OCI-LY1 (cell line): ENCODE measurements at regions not wholly inside any gene's neighbourhood (a gene's known extent, or its start where the extent isn't known, plus 50 kb on each side); places are given as distances from the start of the nearest gene placed in this dataset.

ENCODE experiments used
- H2AFZ ChIP-seq: fragments of 200-600 bp; sonication (generic), shearing (Covaris generic); 2 replicates; pipeline ENCODE4 v1.6.0; 2014; ENCODE audit warnings: antibody characterized with exemption, mild to moderate bottlenecking, low read length
- H3F3A ChIP-seq: fragments of 200-600 bp; sonication (generic), shearing (Covaris generic); 2 replicates; pipeline ENCODE4 v1.6.0; 2014; ENCODE audit warnings: mild to moderate bottlenecking, antibody characterized with exemption, low read length, moderate library complexity; ENCODE audit not compliant: insufficient read depth
- H3K27ac ChIP-seq: fragments of 200-600 bp; sonication (generic); 2 replicates; pipeline ENCODE4 v1.5.1; 2014; ENCODE audit warnings: low read length, mixed run types, mild to moderate bottlenecking, low read depth; ENCODE audit not compliant: poor library complexity, severe bottlenecking
- H3K27me3 ChIP-seq: fragments of 200-600 bp; sonication (generic); 2 replicates; pipeline ENCODE4 v1.6.0; 2014; ENCODE audit warnings: antibody characterized with exemption, mild to moderate bottlenecking, low read length, moderate library complexity; ENCODE audit not compliant: insufficient read depth
- H3K36me3 ChIP-seq: fragments of 200-600 bp; sonication (generic); 2 replicates; pipeline ENCODE4 v1.6.1; 2014; ENCODE audit warnings: mild to moderate bottlenecking, antibody characterized with exemption, low read length, moderate library complexity, mixed read lengths; ENCODE audit not compliant: insufficient read depth
- H3K4me1 ChIP-seq: fragments of 200-600 bp; sonication (generic); 2 replicates; pipeline ENCODE4 v1.5.1; 2014; ENCODE audit warnings: mild to moderate bottlenecking, low read length, moderate library complexity; ENCODE audit not compliant: insufficient read depth, severe bottlenecking
- H3K4me2 ChIP-seq: fragments of 200-600 bp; sonication (generic), shearing (Covaris generic); 2 replicates; pipeline ENCODE4 v1.6.1; 2014; ENCODE audit warnings: low read length
- H3K4me3 ChIP-seq: fragments of 200-600 bp; sonication (generic); 2 replicates; pipeline ENCODE4 v1.5.1; 2014; ENCODE audit warnings: low read length, low read depth, mild to moderate bottlenecking, mixed read lengths; ENCODE audit not compliant: poor library complexity, severe bottlenecking
- H3K79me2 ChIP-seq: fragments of 200-600 bp; shearing (Covaris generic); 2 replicates; pipeline ENCODE4 v1.6.1; 2016; ENCODE audit warnings: mixed run types, low read length, mixed read lengths; ENCODE audit not compliant: insufficient read depth
- H3K9ac ChIP-seq: fragments of 200-600 bp; sonication (generic), shearing (Covaris generic); 2 replicates; pipeline ENCODE4 v1.6.1; 2014; ENCODE audit warnings: mild to moderate bottlenecking, low read length, mixed read lengths
- H3K9me2 ChIP-seq: fragments of 200-600 bp; sonication (generic), shearing (Covaris generic); 2 replicates; pipeline ENCODE4 v1.6.1; 2014; ENCODE audit warnings: low read depth, mild to moderate bottlenecking, low read length, mixed read lengths
- H3K9me3 ChIP-seq: fragments of 200-600 bp; shearing (Covaris generic); 2 replicates; pipeline ENCODE4 v1.6.1; 2014; ENCODE audit warnings: low read length, mixed read lengths
- H4K20me1 ChIP-seq: fragments of 200-600 bp; sonication (generic), shearing (Covaris generic); 2 replicates; pipeline ENCODE4 v1.6.0; 2016; ENCODE audit warnings: mild to moderate bottlenecking, low read length; ENCODE audit not compliant: insufficient read depth
- EZH2 ChIP-seq: fragments of 200-600 bp; sonication (generic), shearing (Covaris generic); IDR thresholded peaks from 2 replicates; pipeline ENCODE4 v1.8.0; 2017; ENCODE audit warnings: borderline replicate concordance, mixed run types, mild to moderate bottlenecking, antibody characterized with exemption, low read length, moderate library complexity, mixed read lengths
- TF ChIP-seq, protein P1 (sequence below): fragments of 200-600 bp; sonication (generic), shearing (Covaris generic); IDR thresholded peaks from 2 replicates; pipeline ENCODE4 v1.5.1; 2017; ENCODE audit warnings: mild to moderate bottlenecking, antibody characterized with exemption, low read length, moderate library complexity, mixed read lengths

DNA sequence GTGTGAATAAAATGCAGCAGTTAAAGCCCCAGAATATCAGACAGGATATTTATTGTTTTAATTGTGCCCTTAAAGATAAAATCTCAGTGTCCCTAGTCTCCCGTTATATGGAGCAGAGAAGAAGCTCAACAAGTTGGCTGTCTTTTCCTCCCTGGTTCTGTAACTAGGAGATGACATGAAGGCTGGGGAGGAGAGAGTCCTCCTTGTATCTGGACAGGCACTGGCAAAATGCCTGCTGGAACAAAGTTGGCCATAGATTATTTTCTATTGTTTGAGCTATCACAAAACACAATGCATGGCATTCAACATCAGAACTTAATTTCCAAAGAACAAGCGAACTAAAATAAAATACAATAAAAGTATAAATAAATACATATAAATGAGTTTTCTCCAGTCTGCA is 694.9 kb upstream of the KCND2 start:
- TF ChIP-seq, protein P1, sequence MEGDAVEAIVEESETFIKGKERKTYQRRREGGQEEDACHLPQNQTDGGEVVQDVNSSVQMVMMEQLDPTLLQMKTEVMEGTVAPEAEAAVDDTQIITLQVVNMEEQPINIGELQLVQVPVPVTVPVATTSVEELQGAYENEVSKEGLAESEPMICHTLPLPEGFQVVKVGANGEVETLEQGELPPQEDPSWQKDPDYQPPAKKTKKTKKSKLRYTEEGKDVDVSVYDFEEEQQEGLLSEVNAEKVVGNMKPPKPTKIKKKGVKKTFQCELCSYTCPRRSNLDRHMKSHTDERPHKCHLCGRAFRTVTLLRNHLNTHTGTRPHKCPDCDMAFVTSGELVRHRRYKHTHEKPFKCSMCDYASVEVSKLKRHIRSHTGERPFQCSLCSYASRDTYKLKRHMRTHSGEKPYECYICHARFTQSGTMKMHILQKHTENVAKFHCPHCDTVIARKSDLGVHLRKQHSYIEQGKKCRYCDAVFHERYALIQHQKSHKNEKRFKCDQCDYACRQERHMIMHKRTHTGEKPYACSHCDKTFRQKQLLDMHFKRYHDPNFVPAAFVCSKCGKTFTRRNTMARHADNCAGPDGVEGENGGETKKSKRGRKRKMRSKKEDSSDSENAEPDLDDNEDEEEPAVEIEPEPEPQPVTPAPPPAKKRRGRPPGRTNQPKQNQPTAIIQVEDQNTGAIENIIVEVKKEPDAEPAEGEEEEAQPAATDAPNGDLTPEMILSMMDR = no peak
- TF ChIP-seq EZH2 = no peak
- H3K27me3 ChIP-seq = no peaks in the 10 kb centered on the region
- H3K27ac ChIP-seq = no peak overlapping the region
- H3K4me2 ChIP-seq = no peak overlapping the region
- no peak overlapping the region for H3K9ac ChIP-seq
- H3K79me2 ChIP-seq = no peaks in the 10 kb centered on the region
- H2AFZ ChIP-seq = no peak overlapping the region
- H3K4me3 ChIP-seq = no peak overlapping the region
- H3K36me3 ChIP-seq = no peaks in the 10 kb centered on the region
- no peaks in the 10 kb centered on the region for H3F3A ChIP-seq
- H3K9me2 ChIP-seq = peaks cover 4% of the 10 kb centered on the region; the same call in 1 of the 2 replicates
- H4K20me1 ChIP-seq = no peaks in the 10 kb centered on the region
- no peaks in the 10 kb centered on the region for H3K4me1 ChIP-seq
- no peaks in the 10 kb centered on the region for H3K9me3 ChIP-seq

DNA sequence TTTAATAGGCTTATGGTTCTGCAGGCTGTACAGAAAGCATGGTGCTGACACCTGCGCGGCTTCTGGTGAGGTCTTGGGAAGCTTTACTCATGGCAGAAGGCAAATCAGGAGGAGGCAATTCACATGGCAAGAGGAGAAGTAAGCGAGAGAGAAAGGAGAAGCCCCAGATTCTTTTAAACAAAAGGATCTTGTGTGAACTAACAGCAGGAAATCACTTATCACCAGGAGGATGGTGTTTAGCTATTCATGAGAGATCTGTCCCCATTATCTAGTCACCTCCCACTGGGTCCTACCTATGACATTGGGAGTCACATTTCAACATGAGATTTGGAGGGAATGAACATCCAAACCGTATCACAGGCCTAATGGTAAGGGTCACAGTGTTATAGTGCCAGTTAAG is 678.0 kb upstream of the KCND2 start:
- no peak overlapping the region for H3K9ac ChIP-seq
- H3K4me2 ChIP-seq = no peak overlapping the region
- no peaks in the 10 kb centered on the region for H3K36me3 ChIP-seq
- H3K79me2 ChIP-seq = no peaks in the 10 kb centered on the region
- no peaks in the 10 kb centered on the region for H3F3A ChIP-seq
- H3K4me3 ChIP-seq = no peak overlapping the region
- H3K4me1 ChIP-seq = no peaks in the 10 kb centered on the region
- no peak overlapping the region for H3K27ac ChIP-seq
- H3K9me3 ChIP-seq = no peaks in the 10 kb centered on the region
- H4K20me1 ChIP-seq = no peaks in the 10 kb centered on the region
- no peak overlapping the region for H2AFZ ChIP-seq
- H3K27me3 ChIP-seq = no peaks in the 10 kb centered on the region
- no peaks in the 10 kb centered on the region for H3K9me2 ChIP-seq
- TF ChIP-seq, protein P1 = no peak
- TF ChIP-seq EZH2 = no peak

DNA sequence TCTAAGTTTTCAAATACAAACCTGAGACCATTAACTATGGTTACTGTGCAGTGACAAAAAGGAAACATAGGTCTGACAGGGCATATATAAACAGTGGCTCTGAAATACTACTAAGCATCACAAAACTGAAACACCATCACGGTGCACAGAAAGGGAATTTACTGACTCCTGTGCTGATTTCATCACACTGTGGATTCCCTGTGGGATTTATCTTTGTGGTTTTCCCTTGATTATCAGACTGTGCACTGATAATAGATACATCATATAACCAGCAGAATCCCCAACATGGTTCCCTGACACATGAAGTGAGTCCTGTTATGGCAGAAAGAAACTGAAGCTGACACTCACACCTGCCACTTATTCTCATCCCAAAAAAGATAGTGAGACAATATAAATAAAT is 676.3 kb upstream of the KCND2 start:
- Histone ChIP-seq H3K36me3 (no peaks in the 10 kb centered on the region), H3K4me1 (no peaks in the 10 kb centered on the region), H3K4me2 (no peak overlapping the region), H2AFZ (no peak overlapping the region), H3K27me3 (no peaks in the 10 kb centered on the region), H3K9ac (no peak overlapping the region), H3K9me2 (no peaks in the 10 kb centered on the region), H3F3A (no peaks in the 10 kb centered on the region), H3K27ac (no peak overlapping the region), H3K79me2 (no peaks in the 10 kb centered on the region), H3K4me3 (no peak overlapping the region), H3K9me3 (no peaks in the 10 kb centered on the region), H4K20me1 (no peaks in the 10 kb centered on the region)
- no peak for TF ChIP-seq EZH2
- TF ChIP-seq, protein P1 = no peak
